K562 (cell line): ENCODE measurements at regions not wholly inside any gene's neighbourhood (a gene's known extent, or its start where the extent isn't known, plus 50 kb on each side); places are given as distances from the start of the nearest gene placed in this dataset.

Source experiments
- ATAC-seq: fragments of 200-7000 bp; cut with Tn5 transposase; 3 replicates; pipeline ENCODE4 v1.9.1; 2020; ENCODE audit warnings: moderate library complexity
- BruUV-seq: library from RNA; stranded (reverse); fragments of 400-500 nt; replicated peaks from 2 replicates; lab custom pipeline; 2021; lab: Mats Ljungman, UMichigan
- CTCF ChIA-PET: fragments of 300-600 bp; formaldehyde crosslinking; extraction: SDS; loops from one replicate; lab custom pipeline; 2021; ENCODE audit warnings: low intra/inter-chr PET ratio; lab: Yijun Ruan, JAX
- POLR2A ChIA-PET: fragments of 300-600, 350-650 bp; sonication (Branson Sonifier 250); formaldehyde crosslinking; extraction: SDS; loops from one replicate; lab custom pipeline; 2021; ENCODE audit warnings: antibody characterized with exemption, inconsistent platforms; lab: Yijun Ruan, JAX
- DNase-seq, 4 experiments: peaks; one replicate each; pipeline versions ENCODE4 v3.0.0 to v3.0.0-alpha.2; 2011 to 2018; ENCODE audit warnings: low spot score in 3 of 4, mixed read lengths in 3 of 4; ENCODE audit errors: extremely low read depth in 1 of 4
- FAIRE-seq: peaks from 2 replicates; lab custom pipeline; 2011; peaks lifted over from hg19 to GRCh38; lab: Jason Lieb, UNC
- H2AFZ ChIP-seq: 2 replicates; pipeline ENCODE4 v1.6.0; 2011; ENCODE audit warnings: low read depth, low read length, control low read depth, inconsistent platforms
- H3K27ac ChIP-seq: fragments of 200-600 bp; 3 replicates; pipeline ENCODE4 v1.8.0; 2011; ENCODE audit warnings: low read depth, mild to moderate bottlenecking, control low read depth, inconsistent platforms, low read length, moderate library complexity, mixed read lengths; ENCODE audit errors: extremely low read depth
- H3K27me3 ChIP-seq, 2 experiments: fragments of 300-600 bp in 1 of 2; 2 replicates in 1 of 2; 3 replicates in 1 of 2; pipeline versions ENCODE4 v1.6.0 to v1.8.0; 2011; ENCODE audit warnings: inconsistent platforms in 2 of 2, low read length in 2 of 2, mild to moderate bottlenecking in 1 of 2, mixed read lengths in 1 of 2, moderate library complexity in 1 of 2; ENCODE audit not compliant: control insufficient read depth in 2 of 2, insufficient read depth in 2 of 2
- H3K36me3 ChIP-seq: fragments of 300-600 bp; 3 replicates; pipeline ENCODE4 v1.8.0; 2011; ENCODE audit warnings: mild to moderate bottlenecking, low read length, inconsistent platforms; ENCODE audit not compliant: control insufficient read depth, insufficient read depth
- H3K4me1 ChIP-seq, 2 experiments: fragments of 200-600 bp in 1 of 2; replicated peaks in 1 of 2; 2 replicates in 1 of 2; 3 replicates in 1 of 2; pipeline versions ENCODE4 v1.5.1 to v1.8.0; 2011; ENCODE audit warnings: inconsistent platforms in 2 of 2, low read length in 2 of 2, mild to moderate bottlenecking in 1 of 2, mixed read lengths in 1 of 2, moderate library complexity in 1 of 2; ENCODE audit not compliant: control insufficient read depth in 2 of 2, insufficient read depth in 2 of 2
- H3K4me2 ChIP-seq: 2 replicates; pipeline ENCODE4 v1.6.1; 2011; ENCODE audit warnings: low read length, control low read depth, inconsistent platforms, mixed read lengths; ENCODE audit not compliant: insufficient read depth
- H3K4me3 ChIP-seq: fragments of 200-600 bp; sonication (generic), shearing (Covaris generic); 2 replicates; pipeline ENCODE4 v1.5.1; 2016; ENCODE audit warnings: control low read depth, inconsistent platforms
- H3K79me2 ChIP-seq: fragments of 200-600 bp; 3 replicates; pipeline ENCODE4 v1.8.0; 2011; ENCODE audit warnings: low read length, inconsistent platforms; ENCODE audit not compliant: control insufficient read depth, insufficient read depth
- H3K9ac ChIP-seq, 2 experiments: 2 replicates each; pipeline versions ENCODE4 v1.6.0 to v1.6.1; 2011; ENCODE audit warnings: low read depth in 2 of 2, low read length in 2 of 2, control low read depth in 1 of 2, inconsistent platforms in 1 of 2, mild to moderate bottlenecking in 1 of 2, mixed read lengths in 1 of 2; ENCODE audit not compliant: insufficient read depth in 1 of 2
- H3K9me1 ChIP-seq: one replicate; pipeline ENCODE4 v1.6.0; 2011; ENCODE audit warnings: inconsistent platforms, mild to moderate bottlenecking, low read length, moderate library complexity; ENCODE audit not compliant: control insufficient read depth, insufficient read depth
- H3K9me3 ChIP-seq: replicated peaks from 2 replicates; pipeline ENCODE4 v1.5.1; 2011; ENCODE audit warnings: low read depth, low read length, inconsistent platforms; ENCODE audit not compliant: control insufficient read depth, insufficient read depth
- H4K20me1 ChIP-seq: replicated peaks from 2 replicates; pipeline ENCODE4 v1.6.1; 2011; ENCODE audit warnings: low read length, inconsistent platforms, mixed read lengths; ENCODE audit not compliant: control insufficient read depth, insufficient read depth
- ETS2 ChIP-seq: IDR thresholded peaks from 2 replicates; pipeline ENCODE4 v1.6.1; 2016; ENCODE audit warnings: borderline replicate concordance, missing genetic modification characterization, mild to moderate bottlenecking, moderate library complexity, missing compliant biosample characterization; ENCODE audit not compliant: poor library complexity, severe bottlenecking
- FOXK2 ChIP-seq, 2 experiments: fragments of 450-650 bp; IDR thresholded peaks in 1 of 2; conservative IDR thresholded peaks in 1 of 2; 2 replicates each; pipeline ENCODE4 v1.6.1; 2016; ENCODE audit warnings: low read depth in 2 of 2, mild to moderate bottlenecking in 1 of 2
- MCM3 ChIP-seq: fragments of 450-650 bp; IDR thresholded peaks from 2 replicates; pipeline ENCODE4 v1.6.1; 2016
- MNT ChIP-seq, 2 experiments: fragments of 450-650 bp; conservative IDR thresholded peaks; 2 replicates each; pipeline ENCODE4 v1.6.1; 2017; ENCODE audit warnings: mild to moderate bottlenecking in 2 of 2, moderate library complexity in 2 of 2
- PML ChIP-seq: IDR thresholded peaks from 2 replicates; pipeline ENCODE4 v1.6.1; 2012; ENCODE audit warnings: low read length, inconsistent platforms
- WGBS: fragments of 100-300 bp; shearing (Covaris generic); methylation state at CpG from one replicate; pipeline ENCODE4 v1.1.6; 2016; ENCODE audit warnings: low coverage, mixed read lengths; ENCODE audit not compliant: insufficient coverage; ENCODE audit errors: missing lambda C conversion rate; 5-methylcytosine and 5-hydroxymethylcytosine counted together
- in situ Hi-C: fragments of 300-500 bp; cut with MboI; formaldehyde crosslinking; loops from 4 replicates; pipeline ENCODE4 v1.15.0; 2018; ENCODE audit warnings: inconsistent platforms, mixed read lengths
- intact Hi-C: fragments of 100-400 bp; cut with micrococcal nuclease; formaldehyde crosslinking; loops from 2 replicates; pipeline ENCODE4 v1.14.2; 2022
- TF ChIP-seq, protein P1 (sequence below), 2 experiments: fragments of 150-350 bp in 1 of 2; IDR thresholded peaks; 2 replicates each; pipeline ENCODE4 v1.6.1; 2012 to 2016; ENCODE audit warnings: low read depth in 2 of 2, low read length in 2 of 2, mild to moderate bottlenecking in 1 of 2, moderate library complexity in 1 of 2

GRCh38 chr4:127347936-127348335, 284.8 kb upstream of the INTU start:
- H3K9me3 ChIP-seq = no peaks in the 10 kb centered on the region
- no peak overlapping the region for H3K4me3 ChIP-seq
- WGBS = 6% methylated on average over 2 of the region's 2 CpGs
- FAIRE-seq (no peak), DNase-seq (no peak), ATAC-seq (no peak)
- H3K27me3 ChIP-seq = no peaks in the 10 kb centered on the region
- BruUV-seq = no TSS peak
- intact Hi-C loops = no loop called here
- no peaks in the 10 kb centered on the region for H3K79me2 ChIP-seq
- H3K4me2 ChIP-seq = no peak overlapping the region
- no peaks in the 10 kb centered on the region for H3K9me1 ChIP-seq
- H3K4me1 ChIP-seq = no peaks in the 10 kb centered on the region
- no peak overlapping the region for H3K27ac ChIP-seq
- TF ChIP-seq FOXK2 (conservative IDR thresholded peaks at IDR 0.05 in 1 of 2, IDR thresholded peaks at IDR 0.05 in 1 of 2; ENCODE audit: low read depth in 2 of 2) (no peak), MNT (conservative IDR thresholded peaks at IDR 0.05) (no peak), ETS2 (tag) (no peak), MCM3 (no peak), PML (no peak)
- TF ChIP-seq, protein P1, sequence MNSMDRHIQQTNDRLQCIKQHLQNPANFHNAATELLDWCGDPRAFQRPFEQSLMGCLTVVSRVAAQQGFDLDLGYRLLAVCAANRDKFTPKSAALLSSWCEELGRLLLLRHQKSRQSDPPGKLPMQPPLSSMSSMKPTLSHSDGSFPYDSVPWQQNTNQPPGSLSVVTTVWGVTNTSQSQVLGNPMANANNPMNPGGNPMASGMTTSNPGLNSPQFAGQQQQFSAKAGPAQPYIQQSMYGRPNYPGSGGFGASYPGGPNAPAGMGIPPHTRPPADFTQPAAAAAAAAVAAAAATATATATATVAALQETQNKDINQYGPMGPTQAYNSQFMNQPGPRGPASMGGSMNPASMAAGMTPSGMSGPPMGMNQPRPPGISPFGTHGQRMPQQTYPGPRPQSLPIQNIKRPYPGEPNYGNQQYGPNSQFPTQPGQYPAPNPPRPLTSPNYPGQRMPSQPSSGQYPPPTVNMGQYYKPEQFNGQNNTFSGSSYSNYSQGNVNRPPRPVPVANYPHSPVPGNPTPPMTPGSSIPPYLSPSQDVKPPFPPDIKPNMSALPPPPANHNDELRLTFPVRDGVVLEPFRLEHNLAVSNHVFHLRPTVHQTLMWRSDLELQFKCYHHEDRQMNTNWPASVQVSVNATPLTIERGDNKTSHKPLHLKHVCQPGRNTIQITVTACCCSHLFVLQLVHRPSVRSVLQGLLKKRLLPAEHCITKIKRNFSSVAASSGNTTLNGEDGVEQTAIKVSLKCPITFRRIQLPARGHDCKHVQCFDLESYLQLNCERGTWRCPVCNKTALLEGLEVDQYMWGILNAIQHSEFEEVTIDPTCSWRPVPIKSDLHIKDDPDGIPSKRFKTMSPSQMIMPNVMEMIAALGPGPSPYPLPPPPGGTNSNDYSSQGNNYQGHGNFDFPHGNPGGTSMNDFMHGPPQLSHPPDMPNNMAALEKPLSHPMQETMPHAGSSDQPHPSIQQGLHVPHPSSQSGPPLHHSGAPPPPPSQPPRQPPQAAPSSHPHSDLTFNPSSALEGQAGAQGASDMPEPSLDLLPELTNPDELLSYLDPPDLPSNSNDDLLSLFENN (IDR thresholded peaks at IDR 0.05; ENCODE audit: low read depth in 2 of 2, low read length in 2 of 2) = no peak
- POLR2A ChIA-PET = no interaction called here
- in situ Hi-C loops = no loop called here
- H3K9ac ChIP-seq = no peak overlapping the region
- CTCF ChIA-PET = no interaction called here
- H2AFZ ChIP-seq = no peak overlapping the region
- H3K36me3 ChIP-seq = no peaks in the 10 kb centered on the region
- no peaks in the 10 kb centered on the region for H4K20me1 ChIP-seq
